ENCODE measurements at regions not wholly inside any gene's neighbourhood (a gene's known extent, or its start where the extent isn't known, plus 50 kb on each side); places are given as distances from the start of the nearest gene placed in this dataset.

DNA sequence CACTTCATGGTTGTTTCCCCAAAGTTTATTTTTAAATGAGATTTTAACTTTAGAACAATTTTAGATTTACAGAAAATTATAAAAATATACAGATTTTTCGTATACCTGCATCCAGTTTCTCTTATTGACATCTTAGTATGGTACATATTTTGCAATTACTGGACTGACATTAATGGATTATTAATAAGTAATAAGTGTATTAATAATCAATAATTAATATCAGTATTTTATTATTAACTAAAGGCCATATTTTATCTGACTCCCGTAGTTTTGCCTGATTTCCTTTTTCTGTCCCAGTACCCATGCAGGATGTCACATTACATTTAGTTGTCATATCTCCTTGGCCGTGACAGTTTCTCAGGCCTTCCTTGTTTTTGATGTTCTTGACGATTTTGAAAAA lies 307.0 kb downstream of the C6orf118 start:
- TF ChIP-seq FOXP2 (optimal IDR thresholded peaks at IDR 0.05; ENCODE audit: control extremely low read depth, extremely low read length, insufficient read depth), result no peak
- TF ChIP-seq POLR2AphosphoS5 (IDR thresholded peaks at IDR 0.05; ENCODE audit: borderline replicate concordance, low read depth, low read length), result no peak
